ENCODE measurements at regions not wholly inside any gene's neighbourhood (a gene's known extent, or its start where the extent isn't known, plus 50 kb on each side); places are given as distances from the start of the nearest gene placed in this dataset.

- TF ChIP-seq CTCF (IDR thresholded peaks at IDR 0.05), result no peak
- TF ChIP-seq POLR2AphosphoS5 (IDR thresholded peaks at IDR 0.05; ENCODE audit: insufficient read depth in 1 of 2, low read depth in 1 of 2), result no peak
- TF ChIP-seq POLR2A (IDR thresholded peaks at IDR 0.05), result no peak
Observed at GRCh38 chr3:72678867-72679266, 169.4 kb downstream of the SHQ1 start.

Measured in vagina (tissue), 2 donors.